Neural cell (in vitro differentiated cells): ENCODE measurements at regions not wholly inside any gene's neighbourhood (a gene's known extent, or its start where the extent isn't known, plus 50 kb on each side); places are given as distances from the start of the nearest gene placed in this dataset.

Experiments
- H2AFZ ChIP-seq: fragments of 200-600, 300-800 bp; sonication (generic), shearing (Covaris generic); 2 replicates; pipeline ENCODE4 v1.6.0; 2014; ENCODE audit warnings: low read depth, mild to moderate bottlenecking, antibody characterized with exemption, low read length, moderate library complexity
- H3F3A ChIP-seq: fragments of 200-600 bp; shearing (Covaris generic); 2 replicates; pipeline ENCODE4 v1.6.1; 2016; ENCODE audit warnings: mild to moderate bottlenecking, moderate library complexity, mixed read lengths, antibody characterized with exemption, low read length; ENCODE audit not compliant: insufficient read depth, poor library complexity, severe bottlenecking
- H3K27ac ChIP-seq: fragments of 200-600, 300-800 bp; sonication (generic), shearing (Covaris generic); 2 replicates; pipeline ENCODE4 v1.5.1; 2014; ENCODE audit warnings: mild to moderate bottlenecking, low read length, moderate library complexity
- H3K27me3 ChIP-seq: fragments of 300-800, 200-600 bp; sonication (generic), shearing (Covaris generic); 2 replicates; pipeline ENCODE4 v1.6.0; 2014; ENCODE audit warnings: mild to moderate bottlenecking, low read depth, low read length, moderate library complexity; ENCODE audit not compliant: insufficient read depth
- H3K36me3 ChIP-seq: fragments of 300-800, 200-600 bp; sonication (generic), shearing (Covaris generic); 2 replicates; pipeline ENCODE4 v1.5.1; 2014; ENCODE audit warnings: mild to moderate bottlenecking, antibody characterized with exemption, low read length, moderate library complexity; ENCODE audit not compliant: insufficient read depth
- H3K4me2 ChIP-seq: fragments of 300-800, 200-600 bp; sonication (generic), shearing (Covaris generic); 2 replicates; pipeline ENCODE4 v1.6.0; 2014; ENCODE audit warnings: mild to moderate bottlenecking, low read length
- H3K4me3 ChIP-seq: fragments of 300-800, 200-600 bp; sonication (generic), shearing (Covaris generic); 2 replicates; pipeline ENCODE4 v1.5.1; 2014; ENCODE audit warnings: mild to moderate bottlenecking, low read length, moderate library complexity
- H3K79me2 ChIP-seq: fragments of 200-600 bp; shearing (Covaris generic); replicated peaks from 2 replicates; pipeline ENCODE4 v1.6.0; 2014; ENCODE audit warnings: mild to moderate bottlenecking, low read length, moderate library complexity; ENCODE audit not compliant: insufficient read depth
- H3K9ac ChIP-seq: fragments of 300-800, 200-600 bp; sonication (generic), shearing (Covaris generic); 2 replicates; pipeline ENCODE4 v1.6.1; 2016; ENCODE audit warnings: mild to moderate bottlenecking, low read length, mixed read lengths
- H3K9me2 ChIP-seq: fragments of 200-600 bp; shearing (Covaris generic); 2 replicates; pipeline ENCODE4 v1.6.1; 2016; ENCODE audit warnings: mild to moderate bottlenecking, low read length, mixed read lengths; ENCODE audit not compliant: insufficient read depth
- H3K9me3 ChIP-seq: fragments of 200-600, 300-800 bp; sonication (generic), shearing (Covaris generic); 2 replicates; pipeline ENCODE4 v1.6.1; 2016; ENCODE audit warnings: mild to moderate bottlenecking, mixed run types, low read length, moderate library complexity, mixed read lengths
- H4K20me1 ChIP-seq: fragments of 200-600 bp; shearing (Covaris generic); 2 replicates; pipeline ENCODE4 v1.6.1; 2016; ENCODE audit warnings: mild to moderate bottlenecking, mixed run types; ENCODE audit not compliant: insufficient read depth
- EP300 ChIP-seq: fragments of 450-650 bp; conservative IDR thresholded peaks from 2 replicates; pipeline ENCODE4 v1.6.1; 2014; ENCODE audit warnings: antibody characterized with exemption, mild to moderate bottlenecking, moderate library complexity; ENCODE audit not compliant: poor library complexity, severe bottlenecking
- EZH2 ChIP-seq: fragments of 200-600, 300-800 bp; shearing (Covaris generic), sonication (generic); IDR thresholded peaks from 2 replicates; pipeline ENCODE4 v1.6.1; 2014; ENCODE audit warnings: antibody characterized with exemption, low read length, borderline replicate concordance, mild to moderate bottlenecking; ENCODE audit not compliant: insufficient read depth, poor library complexity, severe bottlenecking
- MXI1 ChIP-seq: fragments of 450-650 bp; conservative IDR thresholded peaks from 2 replicates; pipeline ENCODE4 v1.6.1; 2014; ENCODE audit warnings: antibody characterized with exemption, mild to moderate bottlenecking; ENCODE audit not compliant: poor library complexity, severe bottlenecking
- POLR2AphosphoS5 ChIP-seq: IDR thresholded peaks from 2 replicates; pipeline ENCODE4 v1.6.1; 2012
- RAD21 ChIP-seq: fragments of 450-650 bp; conservative IDR thresholded peaks from 2 replicates; pipeline ENCODE4 v1.6.1; 2014; ENCODE audit warnings: antibody characterized with exemption, mild to moderate bottlenecking, moderate library complexity
- SMC3 ChIP-seq: fragments of 450-650 bp; conservative IDR thresholded peaks from 2 replicates; pipeline ENCODE4 v1.6.1; 2014; ENCODE audit warnings: antibody characterized with exemption, mild to moderate bottlenecking, moderate library complexity; ENCODE audit not compliant: poor library complexity
- TAF1 ChIP-seq: IDR thresholded peaks from 2 replicates; pipeline ENCODE4 v1.6.1; 2012; ENCODE audit warnings: low read depth
- TF ChIP-seq, protein P1 (sequence below): fragments of 450-650 bp; IDR thresholded peaks from 2 replicates; pipeline ENCODE4 v1.5.1; 2014; ENCODE audit warnings: antibody characterized with exemption, mild to moderate bottlenecking, moderate library complexity; ENCODE audit not compliant: poor library complexity, severe bottlenecking
- TF ChIP-seq, protein P2 (sequence below): IDR thresholded peaks from 2 replicates; pipeline ENCODE4 v1.6.1; 2012; ENCODE audit warnings: borderline replicate concordance

DNA sequence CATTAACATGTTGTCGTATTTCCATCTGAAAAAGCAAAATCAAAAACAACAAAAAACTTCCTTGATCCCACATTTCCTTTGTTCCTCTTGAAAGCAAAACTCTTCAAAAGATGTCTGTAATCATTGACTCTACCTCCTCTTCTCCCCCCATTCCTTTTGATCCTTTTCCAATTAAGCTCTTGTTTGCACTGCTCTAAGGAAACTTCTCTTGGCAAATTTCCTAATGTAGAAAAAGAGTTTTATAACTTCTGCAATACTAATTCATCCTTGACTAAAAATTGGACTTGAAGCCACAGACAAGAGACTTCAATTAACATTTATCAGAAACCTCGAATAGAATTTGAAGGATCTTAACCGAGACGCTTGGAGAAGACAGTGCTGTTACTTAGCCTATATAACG is 317.1 kb upstream of the SEMA3C start:
- H3K27me3 ChIP-seq, result no peaks in the 10 kb centered on the region
- no peak overlapping the region for H3K27ac ChIP-seq
- no peaks in the 10 kb centered on the region for H3F3A ChIP-seq
- no peak overlapping the region for H3K4me3 ChIP-seq
- H2AFZ ChIP-seq, result no peak overlapping the region
- TF ChIP-seq EZH2 (no peak), MXI1 (no peak), TAF1 (no peak), SMC3 (no peak), RAD21 (no peak), EP300 (no peak), POLR2AphosphoS5 (no peak)
- TF ChIP-seq, protein P1, sequence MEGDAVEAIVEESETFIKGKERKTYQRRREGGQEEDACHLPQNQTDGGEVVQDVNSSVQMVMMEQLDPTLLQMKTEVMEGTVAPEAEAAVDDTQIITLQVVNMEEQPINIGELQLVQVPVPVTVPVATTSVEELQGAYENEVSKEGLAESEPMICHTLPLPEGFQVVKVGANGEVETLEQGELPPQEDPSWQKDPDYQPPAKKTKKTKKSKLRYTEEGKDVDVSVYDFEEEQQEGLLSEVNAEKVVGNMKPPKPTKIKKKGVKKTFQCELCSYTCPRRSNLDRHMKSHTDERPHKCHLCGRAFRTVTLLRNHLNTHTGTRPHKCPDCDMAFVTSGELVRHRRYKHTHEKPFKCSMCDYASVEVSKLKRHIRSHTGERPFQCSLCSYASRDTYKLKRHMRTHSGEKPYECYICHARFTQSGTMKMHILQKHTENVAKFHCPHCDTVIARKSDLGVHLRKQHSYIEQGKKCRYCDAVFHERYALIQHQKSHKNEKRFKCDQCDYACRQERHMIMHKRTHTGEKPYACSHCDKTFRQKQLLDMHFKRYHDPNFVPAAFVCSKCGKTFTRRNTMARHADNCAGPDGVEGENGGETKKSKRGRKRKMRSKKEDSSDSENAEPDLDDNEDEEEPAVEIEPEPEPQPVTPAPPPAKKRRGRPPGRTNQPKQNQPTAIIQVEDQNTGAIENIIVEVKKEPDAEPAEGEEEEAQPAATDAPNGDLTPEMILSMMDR, result no peak
- TF ChIP-seq, protein P2, sequence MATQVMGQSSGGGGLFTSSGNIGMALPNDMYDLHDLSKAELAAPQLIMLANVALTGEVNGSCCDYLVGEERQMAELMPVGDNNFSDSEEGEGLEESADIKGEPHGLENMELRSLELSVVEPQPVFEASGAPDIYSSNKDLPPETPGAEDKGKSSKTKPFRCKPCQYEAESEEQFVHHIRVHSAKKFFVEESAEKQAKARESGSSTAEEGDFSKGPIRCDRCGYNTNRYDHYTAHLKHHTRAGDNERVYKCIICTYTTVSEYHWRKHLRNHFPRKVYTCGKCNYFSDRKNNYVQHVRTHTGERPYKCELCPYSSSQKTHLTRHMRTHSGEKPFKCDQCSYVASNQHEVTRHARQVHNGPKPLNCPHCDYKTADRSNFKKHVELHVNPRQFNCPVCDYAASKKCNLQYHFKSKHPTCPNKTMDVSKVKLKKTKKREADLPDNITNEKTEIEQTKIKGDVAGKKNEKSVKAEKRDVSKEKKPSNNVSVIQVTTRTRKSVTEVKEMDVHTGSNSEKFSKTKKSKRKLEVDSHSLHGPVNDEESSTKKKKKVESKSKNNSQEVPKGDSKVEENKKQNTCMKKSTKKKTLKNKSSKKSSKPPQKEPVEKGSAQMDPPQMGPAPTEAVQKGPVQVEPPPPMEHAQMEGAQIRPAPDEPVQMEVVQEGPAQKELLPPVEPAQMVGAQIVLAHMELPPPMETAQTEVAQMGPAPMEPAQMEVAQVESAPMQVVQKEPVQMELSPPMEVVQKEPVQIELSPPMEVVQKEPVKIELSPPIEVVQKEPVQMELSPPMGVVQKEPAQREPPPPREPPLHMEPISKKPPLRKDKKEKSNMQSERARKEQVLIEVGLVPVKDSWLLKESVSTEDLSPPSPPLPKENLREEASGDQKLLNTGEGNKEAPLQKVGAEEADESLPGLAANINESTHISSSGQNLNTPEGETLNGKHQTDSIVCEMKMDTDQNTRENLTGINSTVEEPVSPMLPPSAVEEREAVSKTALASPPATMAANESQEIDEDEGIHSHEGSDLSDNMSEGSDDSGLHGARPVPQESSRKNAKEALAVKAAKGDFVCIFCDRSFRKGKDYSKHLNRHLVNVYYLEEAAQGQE, result no peak
- no peaks in the 10 kb centered on the region for H3K36me3 ChIP-seq
- no peaks in the 10 kb centered on the region for H3K9me3 ChIP-seq
- no peak overlapping the region for H3K4me2 ChIP-seq
- H4K20me1 ChIP-seq, result no peaks in the 10 kb centered on the region
- no peaks in the 10 kb centered on the region for H3K9me2 ChIP-seq
- H3K9ac ChIP-seq, result no peak overlapping the region
- no peaks in the 10 kb centered on the region for H3K79me2 ChIP-seq

DNA sequence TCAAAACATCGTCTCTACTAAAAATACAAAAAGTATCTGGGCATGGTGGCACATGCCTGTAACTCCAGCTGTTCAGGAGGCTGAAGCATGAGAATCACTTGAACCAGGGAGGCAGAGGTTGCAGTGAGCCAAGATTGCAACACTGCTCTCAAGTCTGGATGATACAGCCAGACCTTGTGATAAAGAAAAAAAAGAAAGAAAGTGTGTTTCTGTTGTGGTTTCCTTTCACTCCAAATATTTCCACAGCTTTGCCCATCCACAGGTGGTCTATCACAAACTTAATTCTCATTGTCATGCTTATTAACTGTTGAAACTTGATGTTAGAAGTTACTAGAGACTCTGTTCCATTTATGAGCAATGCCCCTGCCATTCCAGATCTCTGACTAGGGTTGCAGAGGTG is 316.0 kb upstream of the SEMA3C start:
- H2AFZ ChIP-seq, result no peak overlapping the region
- H3K4me3 ChIP-seq, result no peak overlapping the region
- H3K27ac ChIP-seq, result no peak overlapping the region
- no peaks in the 10 kb centered on the region for H3K79me2 ChIP-seq
- no peaks in the 10 kb centered on the region for H3K36me3 ChIP-seq
- H4K20me1 ChIP-seq, result no peaks in the 10 kb centered on the region
- no peak overlapping the region for H3K4me2 ChIP-seq
- H3F3A ChIP-seq, result peaks cover 3% of the 10 kb centered on the region
- H3K9ac ChIP-seq, result no peak overlapping the region
- TF ChIP-seq EP300, result no peak
- TF ChIP-seq SMC3, result no peak
- no peak for TF ChIP-seq EZH2
- no peak for TF ChIP-seq POLR2AphosphoS5
- TF ChIP-seq MXI1, result no peak
- TF ChIP-seq, protein P1, result no peak
- no peak for TF ChIP-seq RAD21
- no peak for TF ChIP-seq TAF1
- TF ChIP-seq, protein P2, result no peak
- no peaks in the 10 kb centered on the region for H3K9me2 ChIP-seq
- H3K9me3 ChIP-seq, result no peaks in the 10 kb centered on the region
- H3K27me3 ChIP-seq, result no peaks in the 10 kb centered on the region
